Activated gamma-delta T cell (primary cell): ENCODE measurements at regions not wholly inside any gene's neighbourhood (a gene's known extent, or its start where the extent isn't known, plus 50 kb on each side); places are given as distances from the start of the nearest gene placed in this dataset.
"Not testable (repeated sequence)": the region's sequence is repeated elsewhere in the genome, so short reads cannot be mapped to it uniquely, and the experiment has no call there.

ENCODE experiments used
- DNase-seq: peaks from one replicate; lab custom pipeline; 2025; lab: John Stamatoyannopoulos, UW

- DNase-seq: no peak
Measured at GRCh38 chr14:106141242-106142220, 615.1 kb downstream of the TMEM121 start.

GRCh38 chr14:106145731-106146130, 619.3 kb downstream of the TMEM121 start:
- DNase-seq: not testable (repeated sequence)

- peak; percentile 60 for DNase-seq
Measured at GRCh38 chr14:106153362-106153955, 627.1 kb downstream of the TMEM121 start.

GRCh38 chr14:106163316-106163715, 636.9 kb downstream of the TMEM121 start:
- no peak for DNase-seq

- not testable (repeated sequence) for DNase-seq
Measured at GRCh38 chr14:106163812-106164211, 637.4 kb downstream of the TMEM121 start.

- DNase-seq: no peak
Measured at GRCh38 chr14:106166232-106166631, 639.8 kb downstream of the TMEM121 start.

GRCh38 chr14:106166650-106167204, 640.3 kb downstream of the TMEM121 start:
- DNase-seq: no peak

- peak; percentile 29 for DNase-seq
Measured at GRCh38 chr14:106170163-106170658, 643.8 kb downstream of the TMEM121 start.

GRCh38 chr14:106174206-106174605, 647.8 kb downstream of the TMEM121 start:
- no peak for DNase-seq

GRCh38 chr14:106177266-106178246, 651.2 kb downstream of the TMEM121 start:
- not testable (repeated sequence) for DNase-seq

GRCh38 chr14:106179761-106180160, 653.4 kb downstream of the TMEM121 start:
- no peak for DNase-seq

GRCh38 chr14:106184771-106185170, 658.4 kb downstream of the TMEM121 start:
- DNase-seq: not testable (repeated sequence)

GRCh38 chr14:106185174-106185836, 658.9 kb downstream of the TMEM121 start:
- not testable (repeated sequence) for DNase-seq

- DNase-seq: peak; percentile 25
Measured at GRCh38 chr14:106185837-106186233, 659.5 kb downstream of the TMEM121 start.

- DNase-seq: no peak
Measured at GRCh38 chr14:106187216-106187615, 660.8 kb downstream of the TMEM121 start.

- not testable (repeated sequence) for DNase-seq
Measured at GRCh38 chr14:106192701-106193100, 666.3 kb downstream of the TMEM121 start.

- not testable (repeated sequence) for DNase-seq
Measured at GRCh38 chr14:106196459-106196858, 670.1 kb downstream of the TMEM121 start.

GRCh38 chr14:106197264-106197663, 670.9 kb downstream of the TMEM121 start:
- not testable (repeated sequence) for DNase-seq

GRCh38 chr14:106199097-106199496, 672.7 kb downstream of the TMEM121 start:
- DNase-seq: no peak

- DNase-seq: no peak
Measured at GRCh38 chr14:106200541-106201315, 674.3 kb downstream of the TMEM121 start.
